Esophagus squamous epithelium (tissue), 5 donors: ENCODE measurements at regions not wholly inside any gene's neighbourhood (a gene's known extent, or its start where the extent isn't known, plus 50 kb on each side); places are given as distances from the start of the nearest gene placed in this dataset.

ENCODE experiments used
- DNase-seq: peaks from one replicate; lab custom pipeline; 2025; lab: John Stamatoyannopoulos, UW
- H3K27ac ChIP-seq, 4 donors: fragments of 200-600 bp; sonication (generic); one replicate each; pipeline ENCODE4 v1.5.1; 2016 to 2019; ENCODE audit warnings: mild to moderate bottlenecking in 1 of 4
- H3K27me3 ChIP-seq, 4 donors: fragments of 200-600 bp; sonication (generic); 1 replicate in 3 of 4; 2 replicates in 1 of 4; pipeline versions ENCODE4 v1.5.1 to v1.6.0; 2017 to 2021; ENCODE audit warnings: antibody characterized with exemption in 1 of 4
- H3K36me3 ChIP-seq, 3 donors: fragments of 200-600 bp; sonication (generic); one replicate each; pipeline ENCODE4 v1.5.1; 2016 to 2019
- H3K4me1 ChIP-seq, 3 donors: fragments of 200-600 bp; sonication (generic); one replicate each; pipeline ENCODE4 v1.5.1; 2017 to 2019
- H3K4me3 ChIP-seq, 4 donors: fragments of 200-600 bp; sonication (generic); 1 replicate in 3 of 4; 2 replicates in 1 of 4; pipeline ENCODE4 v1.5.1; 2016 to 2019; ENCODE audit warnings: mild to moderate bottlenecking in 2 of 4, moderate library complexity in 1 of 4
- H3K9me3 ChIP-seq, 3 donors: fragments of 200-600 bp; sonication (generic); one replicate each; pipeline ENCODE4 v1.5.1; 2016 to 2019
- CTCF ChIP-seq, 6 experiments: fragments of 450-650 bp in 4 of 6; fragments of 200-600 bp in 2 of 6; sonication (generic) in 2 of 6; IDR thresholded peaks; one replicate each; pipeline ENCODE4 v1.5.1; 2016 to 2019; ENCODE audit warnings: antibody characterized with exemption in 6 of 6, mild to moderate bottlenecking in 4 of 6, moderate library complexity in 4 of 6
- POLR2A ChIP-seq, 4 donors: fragments of 450-650 bp; IDR thresholded peaks; one replicate each; pipeline ENCODE4 v1.6.1; 2017; ENCODE audit warnings: antibody characterized with exemption in 4 of 4, mild to moderate bottlenecking in 4 of 4, moderate library complexity in 3 of 4
- WGBS, 2 donors: methylation state at CpG; one replicate each; pipeline ENCODE4 v1.1.5; 2018; 5-methylcytosine and 5-hydroxymethylcytosine counted together
- intact Hi-C: fragments of 100-400 bp; cut with DNase I; formaldehyde crosslinking; loops from one replicate; pipeline ENCODE4 v1.15.0; 2022
- donor health status: DM: yes; HTN: yes; CAD: no.

- Histone ChIP-seq H3K4me1 (no peaks in the 10 kb centered on the region), H3K27me3 (peaks cover 0 to 6% (median 0%) of the 10 kb centered on the region in 4 donors), H3K36me3 (no peaks in the 10 kb centered on the region), H3K9me3 (no peaks in the 10 kb centered on the region), H3K27ac (no peak overlapping the region), H3K4me3 (no peak overlapping the region)
- intact Hi-C loops: no loop called here
- no peak for DNase-seq
- WGBS, 2 donors: 41 to 47% methylated on average over 2 of the region's 2 CpGs
- TF ChIP-seq CTCF (IDR thresholded peaks at IDR 0.05) (no peak), POLR2A (IDR thresholded peaks at IDR 0.05) (no peak)
Measured at GRCh38 chr1:163421701-163422100, 99.9 kb downstream of the NUF2 start.

GRCh38 chr1:163422738-163423404, 101.1 kb downstream of the NUF2 start:
- WGBS, 2 donors: 89 to 90% methylated on average over 17 to 21 of the region's 27 CpGs
- TF ChIP-seq CTCF (IDR thresholded peaks at IDR 0.05) (no peak), POLR2A (IDR thresholded peaks at IDR 0.05) (no peak)

GRCh38 chr1:163426505-163427251, 104.9 kb downstream of the NUF2 start:
- Histone ChIP-seq H3K9me3 (peaks cover 0 to 2% (median 0%) of the 10 kb centered on the region in 3 donors), H3K27ac (no peak overlapping the region), H3K36me3 (no peaks in the 10 kb centered on the region), H3K4me1 (no peaks in the 10 kb centered on the region), H3K4me3 (no peak overlapping the region), H3K27me3 (no peaks in the 10 kb centered on the region)
- intact Hi-C loops: no loop called here
- 54 to 69% methylated on average over 2 of the region's 2 CpGs for WGBS, 2 donors
- no peak for DNase-seq
- TF ChIP-seq POLR2A (IDR thresholded peaks at IDR 0.05) (no peak), CTCF (IDR thresholded peaks at IDR 0.05) (no peak)

More at GRCh38 chr1:163422738-163423404, 101.1 kb downstream of the NUF2 start:
- Histone ChIP-seq H3K27ac (no peak overlapping the region), H3K4me3 (no peak overlapping the region), H3K36me3 (no peaks in the 10 kb centered on the region), H3K27me3 (no peaks in the 10 kb centered on the region), H3K9me3 (no peaks in the 10 kb centered on the region), H3K4me1 (no peaks in the 10 kb centered on the region)
- no peak for DNase-seq
- intact Hi-C loops: no loop called here

- no peaks in the 10 kb centered on the region for H3K27me3 ChIP-seq
- H3K4me1 ChIP-seq: no peaks in the 10 kb centered on the region
- H3K36me3 ChIP-seq: no peaks in the 10 kb centered on the region
- no peak overlapping the region for H3K27ac ChIP-seq
- 38 to 52% methylated on average over 3 of the region's 3 CpGs for WGBS, 2 donors
- intact Hi-C loops: no loop called here
- H3K4me3 ChIP-seq: no peak overlapping the region
- no peak for DNase-seq
- H3K9me3 ChIP-seq: peaks cover 0 to 8% (median 0%) of the 10 kb centered on the region in 3 donors
- TF ChIP-seq POLR2A (IDR thresholded peaks at IDR 0.05) (no peak), CTCF (IDR thresholded peaks at IDR 0.05) (no peak)
Measured at GRCh38 chr1:163427279-163427678, 105.5 kb downstream of the NUF2 start.

- H3K27ac ChIP-seq: no peak overlapping the region
- H3K27me3 ChIP-seq: peaks cover 0 to 10% (median 0%) of the 10 kb centered on the region in 4 donors
- TF ChIP-seq CTCF (IDR thresholded peaks at IDR 0.05): no peak
- no peak for TF ChIP-seq POLR2A (IDR thresholded peaks at IDR 0.05)
- intact Hi-C loops: no loop called here
- no peaks in the 10 kb centered on the region for H3K4me1 ChIP-seq
- peaks cover 0 to 9% (median 0%) of the 10 kb centered on the region in 3 donors for H3K9me3 ChIP-seq
- H3K4me3 ChIP-seq: no peak overlapping the region
- DNase-seq: no peak
- WGBS, 2 donors: 59 to 68% methylated on average over 5 to 6 of the region's 6 CpGs
- no peaks in the 10 kb centered on the region for H3K36me3 ChIP-seq
Measured at GRCh38 chr1:163436140-163436812, 114.5 kb downstream of the NUF2 start.
